GM13977 (cell line): ENCODE measurements at regions not wholly inside any gene's neighbourhood (a gene's known extent, or its start where the extent isn't known, plus 50 kb on each side); places are given as distances from the start of the nearest gene placed in this dataset.

Experiments
- DNase-seq: peaks from one replicate; pipeline ENCODE4 v3.0.0; 2012; ENCODE audit warnings: low spot score
- CTCF ChIP-seq: IDR thresholded peaks from 2 replicates; pipeline ENCODE4 v1.5.1; 2012; ENCODE audit warnings: mild to moderate bottlenecking, control low read depth; ENCODE audit not compliant: insufficient read depth; ENCODE audit errors: extremely low read depth, missing control alignments
- in situ Hi-C: fragments of 300-500 bp; cut with MboI; formaldehyde crosslinking; loops from one replicate; pipeline ENCODE4 v1.12.0; 2022; ENCODE audit warnings: low sequenced_read_pairs, low pct_unique_long_range_greater_than_20kb, mixed read lengths, inconsistent platforms; ENCODE audit not compliant: unreplicated experiment

GRCh38 chr15:38721568-38721945 lies 156.9 kb upstream of the RASGRP1 start:
- no peak for DNase-seq
- in situ Hi-C loops: no loop called here
- no peak for TF ChIP-seq CTCF

GRCh38 chr15:38722236-38722635 lies 157.6 kb upstream of the RASGRP1 start:
- in situ Hi-C loops: no loop called here
- no peak for DNase-seq
- TF ChIP-seq CTCF: no peak

GRCh38 chr15:38724827-38725226 lies 160.2 kb upstream of the RASGRP1 start:
- DNase-seq: no peak
- TF ChIP-seq CTCF: peak; percentile 13
- in situ Hi-C loops: no loop called here

GRCh38 chr15:38726187-38726586 lies 161.6 kb upstream of the RASGRP1 start:
- TF ChIP-seq CTCF: no peak
- in situ Hi-C loops: no loop called here
- no peak for DNase-seq

GRCh38 chr15:38733331-38733730 lies 168.7 kb upstream of the RASGRP1 start:
- in situ Hi-C loops: no loop called here

GRCh38 chr15:38740206-38740605 lies 175.6 kb upstream of the RASGRP1 start:
- in situ Hi-C loops: no loop called here
- no peak for TF ChIP-seq CTCF
- DNase-seq: no peak

More at GRCh38 chr15:38733331-38733730, 168.7 kb upstream of the RASGRP1 start:
- no peak for DNase-seq
- TF ChIP-seq CTCF: no peak

GRCh38 chr15:38743147-38743546 lies 178.5 kb upstream of the RASGRP1 start:
- TF ChIP-seq CTCF: no peak
- in situ Hi-C loops: no loop called here
- DNase-seq: no peak
